GM06990 (cell line): ENCODE measurements at regions not wholly inside any gene's neighbourhood (a gene's known extent, or its start where the extent isn't known, plus 50 kb on each side); places are given as distances from the start of the nearest gene placed in this dataset.

Source experiments
- DNase-seq: peaks from one replicate; pipeline ENCODE4 v3.0.0-alpha.2; 2011; ENCODE audit not compliant: insufficient read length; ENCODE audit errors: extremely low read depth
- H3K27me3 ChIP-seq: replicated peaks from 2 replicates; pipeline ENCODE4 v1.6.0; 2011; ENCODE audit warnings: low read length; ENCODE audit not compliant: control insufficient read depth, insufficient read depth
- H3K36me3 ChIP-seq: 2 replicates; pipeline ENCODE4 v1.5.1; 2011; ENCODE audit warnings: low read length; ENCODE audit not compliant: control insufficient read depth, insufficient read depth
- H3K4me3 ChIP-seq: replicated peaks from 2 replicates; pipeline ENCODE4 v1.5.1; 2011; ENCODE audit warnings: low read depth, mild to moderate bottlenecking, control low read depth, low read length
- CTCF ChIP-seq: IDR thresholded peaks from 2 replicates; pipeline ENCODE4 v1.5.1; 2011; ENCODE audit warnings: low read length, control low read depth, mild to moderate bottlenecking, inconsistent platforms; ENCODE audit not compliant: insufficient read depth, poor library complexity, severe bottlenecking

GRCh38 chr2:147067136-147067535, 777.7 kb upstream of the ACVR2A start:
- DNase-seq = no peak
- no peak for TF ChIP-seq CTCF
- no peak overlapping the region for H3K4me3 ChIP-seq
- no peaks in the 10 kb centered on the region for H3K36me3 ChIP-seq
- no peaks in the 10 kb centered on the region for H3K27me3 ChIP-seq

DNA sequence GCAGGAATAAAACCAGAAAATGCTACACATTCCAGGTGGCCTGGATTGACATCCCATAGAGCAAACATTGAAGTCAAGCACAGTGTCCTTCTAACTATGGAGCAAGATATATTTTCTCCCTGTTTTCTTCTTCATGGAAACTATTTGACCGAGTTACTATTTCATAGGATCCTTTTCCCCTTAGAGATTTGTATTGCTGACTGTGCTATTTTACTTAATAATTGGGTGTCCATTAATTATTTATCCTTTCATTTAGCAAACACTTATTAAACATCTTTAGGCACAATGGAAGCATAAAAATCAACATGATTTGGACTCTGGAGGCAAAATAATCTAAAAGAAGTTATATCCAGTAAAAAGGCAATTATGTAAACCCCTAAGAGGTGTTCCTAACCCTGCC, 782.8 kb upstream of the ACVR2A start:
- H3K27me3 ChIP-seq = no peaks in the 10 kb centered on the region
- DNase-seq = no peak
- H3K4me3 ChIP-seq = no peak overlapping the region
- TF ChIP-seq CTCF = no peak
- H3K36me3 ChIP-seq = no peaks in the 10 kb centered on the region

DNA sequence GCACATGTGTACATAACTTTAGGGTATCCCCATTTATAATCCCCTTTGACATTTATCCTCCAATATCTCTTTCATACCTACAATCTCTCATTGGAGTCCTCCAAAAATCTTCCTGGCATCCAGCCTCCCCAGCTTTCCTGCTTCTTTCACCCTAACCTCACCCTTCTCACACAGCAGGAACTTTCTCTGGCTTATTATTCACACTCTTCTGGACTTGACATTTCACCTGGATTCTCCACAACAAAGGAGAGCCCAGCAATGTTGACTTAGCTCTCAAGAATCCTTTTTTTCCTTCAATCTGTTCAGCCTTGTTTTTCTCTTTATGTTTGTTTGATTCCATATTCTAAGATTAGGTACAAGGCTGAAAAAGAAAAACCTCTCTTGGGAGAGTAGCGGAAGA, 783.6 kb upstream of the ACVR2A start:
- no peaks in the 10 kb centered on the region for H3K36me3 ChIP-seq
- H3K27me3 ChIP-seq = no peaks in the 10 kb centered on the region
- no peak overlapping the region for H3K4me3 ChIP-seq
- TF ChIP-seq CTCF = no peak
- no peak for DNase-seq

GRCh38 chr2:147057892-147058490, 786.8 kb upstream of the ACVR2A start:
- no peak overlapping the region for H3K4me3 ChIP-seq
- TF ChIP-seq CTCF = no peak
- DNase-seq = no peak

DNA sequence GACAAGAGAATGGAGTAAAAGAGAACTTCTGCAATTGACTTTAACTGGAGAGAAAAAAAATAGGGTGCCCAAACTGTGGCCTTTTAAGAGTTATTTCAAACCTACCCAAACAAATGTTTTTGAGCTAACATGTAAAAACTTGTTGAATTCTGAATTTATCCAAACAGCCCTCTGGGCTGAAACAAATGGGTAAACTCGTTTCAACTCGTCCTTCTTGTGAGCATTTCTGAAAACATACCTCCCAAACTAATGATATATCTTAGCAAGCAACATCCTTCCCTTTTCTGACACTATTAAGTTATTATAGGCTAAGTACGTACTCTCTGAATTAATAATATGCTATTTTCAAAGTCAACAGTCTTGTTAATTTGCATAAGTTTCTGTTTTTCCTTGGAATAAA, 793.0 kb upstream of the ACVR2A start:
- DNase-seq = no peak

More at GRCh38 chr2:147057892-147058490, 786.8 kb upstream of the ACVR2A start:
- Histone ChIP-seq H3K27me3 (no peaks in the 10 kb centered on the region), H3K36me3 (no peaks in the 10 kb centered on the region)

More for the DNA sequence above, 793.0 kb upstream of the ACVR2A start:
- Histone ChIP-seq H3K27me3 (no peaks in the 10 kb centered on the region), H3K36me3 (no peaks in the 10 kb centered on the region), H3K4me3 (no peak overlapping the region)
- TF ChIP-seq CTCF = no peak
